Ishikawa (cell line): ENCODE measurements at regions not wholly inside any gene's neighbourhood (a gene's known extent, or its start where the extent isn't known, plus 50 kb on each side); places are given as distances from the start of the nearest gene placed in this dataset.

Source experiments
- CEBPB ChIP-seq: IDR thresholded peaks from 2 replicates; pipeline ENCODE4 v1.6.1; 2012
- CREB1 ChIP-seq: IDR thresholded peaks from 2 replicates; pipeline ENCODE4 v1.6.1; 2012; ENCODE audit warnings: low read depth
- EGR1 ChIP-seq: IDR thresholded peaks from 2 replicates; pipeline ENCODE4 v1.6.1; 2012
- EP300 ChIP-seq: IDR thresholded peaks from 2 replicates; pipeline ENCODE4 v1.6.1; 2012; ENCODE audit warnings: borderline replicate concordance
- FOXM1 ChIP-seq: IDR thresholded peaks from 2 replicates; pipeline ENCODE4 v1.6.1; 2012; ENCODE audit warnings: low read depth, borderline replicate concordance
- MAX ChIP-seq: IDR thresholded peaks from 2 replicates; pipeline ENCODE4 v1.6.1; 2012
- NFIC ChIP-seq: IDR thresholded peaks from 2 replicates; pipeline ENCODE4 v1.6.1; 2012
- RAD21 ChIP-seq: IDR thresholded peaks from 2 replicates; pipeline ENCODE4 v1.6.1; 2012; ENCODE audit warnings: low read depth
- REST ChIP-seq: IDR thresholded peaks from 2 replicates; pipeline ENCODE4 v1.6.1; 2012; ENCODE audit warnings: low read depth, mild to moderate bottlenecking
- TAF1 ChIP-seq: IDR thresholded peaks from 2 replicates; pipeline ENCODE4 v1.6.1; 2012; ENCODE audit warnings: low read depth, mild to moderate bottlenecking
- TCF12 ChIP-seq: IDR thresholded peaks from 2 replicates; pipeline ENCODE4 v1.6.1; 2012; ENCODE audit warnings: low read depth
- TEAD4 ChIP-seq: IDR thresholded peaks from 2 replicates; pipeline ENCODE4 v1.6.1; 2012
- USF1 ChIP-seq: IDR thresholded peaks from 2 replicates; pipeline ENCODE4 v1.6.1; 2012
- YY1 ChIP-seq: IDR thresholded peaks from 2 replicates; pipeline ENCODE4 v1.6.1; 2012; ENCODE audit warnings: low read depth
- ZBTB7A ChIP-seq: IDR thresholded peaks from 2 replicates; pipeline ENCODE4 v1.6.1; 2012; ENCODE audit warnings: low read depth

- no peak for TF ChIP-seq CEBPB
- TF ChIP-seq ZBTB7A: no peak
- TF ChIP-seq TAF1: no peak
- no peak for TF ChIP-seq EGR1
- TF ChIP-seq FOXM1: no peak
- TF ChIP-seq REST: no peak
- no peak for TF ChIP-seq EP300
- TF ChIP-seq USF1: no peak
- no peak for TF ChIP-seq NFIC
- no peak for TF ChIP-seq CREB1
- TF ChIP-seq RAD21: no peak
- no peak for TF ChIP-seq TCF12
- TF ChIP-seq TEAD4: no peak
- no peak for TF ChIP-seq MAX
- TF ChIP-seq YY1: no peak
Measured at GRCh38 chr19:20269461-20269860, 102.4 kb downstream of the ZNF486 start.

- no peak for TF ChIP-seq RAD21
- TF ChIP-seq REST: no peak
Measured at GRCh38 chr19:20259615-20260014, 92.6 kb downstream of the ZNF486 start.

- TF ChIP-seq RAD21: no peak
- no peak for TF ChIP-seq NFIC
- no peak for TF ChIP-seq MAX
- TF ChIP-seq CREB1: no peak
- TF ChIP-seq USF1: no peak
- TF ChIP-seq ZBTB7A: no peak
- TF ChIP-seq TEAD4: no peak
- no peak for TF ChIP-seq YY1
Measured at GRCh38 chr19:20256606-20257005, 89.6 kb downstream of the ZNF486 start.

- TF ChIP-seq CEBPB: no peak
- TF ChIP-seq TEAD4: no peak
- TF ChIP-seq NFIC: no peak
- no peak for TF ChIP-seq EGR1
- no peak for TF ChIP-seq USF1
- no peak for TF ChIP-seq TCF12
- TF ChIP-seq MAX: no peak
- no peak for TF ChIP-seq REST
- TF ChIP-seq ZBTB7A: no peak
- TF ChIP-seq CREB1: no peak
Measured at GRCh38 chr19:20254121-20254520, 87.1 kb downstream of the ZNF486 start.

GRCh38 chr19:20252613-20253012 lies 85.6 kb downstream of the ZNF486 start:
- no peak for TF ChIP-seq EGR1
- TF ChIP-seq TEAD4: no peak
- TF ChIP-seq TCF12: no peak
- no peak for TF ChIP-seq FOXM1
